HG02610 (cell line): ENCODE measurements at regions not wholly inside any gene's neighbourhood (a gene's known extent, or its start where the extent isn't known, plus 50 kb on each side); places are given as distances from the start of the nearest gene placed in this dataset.

Source experiments
- ATAC-seq: cut with Tn5 transposase; IDR thresholded peaks from one replicate; pipeline ENCODE4 v1.9.1; 2021; ENCODE audit warnings: mild to moderate bottlenecking, moderate library complexity; ENCODE audit not compliant: unreplicated experiment

- ATAC-seq: no peak
Observed at GRCh38 chr6:122524056-122524455, 52.4 kb upstream of the SERINC1 start.

DNA sequence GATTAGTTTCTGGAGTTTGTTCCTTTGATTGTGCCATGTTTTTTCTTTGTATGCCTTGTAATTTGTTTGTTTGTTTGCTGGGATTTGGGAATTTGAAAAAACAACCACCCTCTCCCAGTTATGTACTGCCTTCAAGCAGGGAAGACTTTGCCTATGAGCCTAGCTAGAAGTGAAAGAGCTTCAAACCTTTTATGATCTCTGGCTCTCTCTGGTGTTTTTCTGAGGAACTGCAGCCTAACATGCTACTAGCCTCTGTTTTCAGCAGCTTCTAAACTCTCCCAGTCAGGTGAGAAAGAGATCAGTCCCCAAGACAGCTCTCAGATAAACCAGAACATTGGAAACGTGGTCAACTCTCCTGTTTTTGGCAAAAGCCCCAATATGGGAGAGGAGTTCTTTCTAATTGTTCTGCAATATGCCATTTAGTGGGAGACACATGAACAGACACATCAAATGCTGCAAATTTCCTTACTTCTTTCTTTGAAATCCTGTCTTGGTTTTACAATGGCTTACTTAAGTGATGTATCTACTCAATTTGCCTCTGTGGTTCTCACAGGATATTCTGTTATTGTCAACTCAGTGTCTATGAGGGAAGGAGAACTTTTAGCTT lies 58.9 kb upstream of the SERINC1 start:
- ATAC-seq: peak; percentile 95

GRCh38 chr6:122548281-122548680 lies 61.9 kb upstream of the PKIB start:
- no peak for ATAC-seq

DNA sequence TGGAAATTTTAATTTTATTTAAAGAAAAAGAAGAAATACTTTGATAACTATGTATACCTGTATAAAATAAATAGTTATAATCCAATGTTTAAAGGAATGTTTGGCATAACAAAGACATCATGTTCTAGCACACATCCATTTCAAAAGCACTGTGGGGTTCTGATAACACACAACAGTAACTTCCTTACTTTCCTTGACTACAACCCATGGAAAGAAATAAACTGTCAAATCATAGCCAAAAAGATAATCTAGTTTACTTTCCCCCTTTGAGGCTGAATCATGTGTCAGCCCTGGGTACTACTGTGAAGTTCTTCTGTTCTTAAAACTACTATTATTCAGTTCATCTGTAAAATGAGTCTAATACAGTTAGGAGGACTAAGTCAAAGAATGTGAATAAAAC lies 61.4 kb upstream of the PKIB start:
- ATAC-seq: no peak

DNA sequence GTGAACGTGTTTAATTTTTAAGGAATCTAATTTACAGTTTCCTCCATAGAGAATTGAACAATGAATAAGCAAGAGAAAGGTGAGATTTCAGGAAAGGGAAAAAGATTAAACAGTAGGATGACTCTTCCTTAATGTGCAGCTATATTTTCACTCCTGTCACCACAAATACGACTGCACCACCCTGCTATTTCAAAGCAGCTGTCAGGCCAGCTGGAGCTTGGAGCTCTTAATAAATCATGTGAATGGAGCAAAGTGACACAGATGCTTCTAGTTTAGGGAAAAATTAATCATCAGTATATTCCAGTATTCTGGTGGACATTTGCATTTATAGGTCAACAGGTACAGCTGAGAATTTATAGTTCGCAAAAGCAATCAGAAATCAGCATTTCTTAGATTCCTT lies 56.5 kb upstream of the PKIB start:
- no peak for ATAC-seq

DNA sequence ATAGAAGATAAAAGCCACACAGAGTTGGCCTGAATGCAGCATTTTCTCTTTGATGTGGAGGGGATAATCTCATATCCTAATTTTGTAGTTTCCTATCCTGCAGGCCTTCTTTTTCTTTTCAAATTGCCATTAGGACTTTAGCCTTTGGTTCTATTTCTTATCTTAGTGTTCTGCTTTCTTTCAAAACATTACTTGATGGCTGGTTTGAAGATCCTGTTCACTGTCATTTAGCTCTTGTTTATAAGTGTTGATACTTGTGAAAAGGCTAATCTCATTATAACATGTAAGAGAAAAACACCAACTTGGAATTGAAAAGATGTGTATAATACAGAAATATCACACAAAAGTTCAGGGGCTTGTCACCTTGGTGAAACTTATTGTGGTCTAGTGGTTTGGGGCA lies 54.6 kb upstream of the PKIB start:
- no peak for ATAC-seq

- ATAC-seq: no peak
Observed at GRCh38 chr6:122558080-122558479, 52.1 kb upstream of the PKIB start.
